ENCODE measurements at regions not wholly inside any gene's neighbourhood (a gene's known extent, or its start where the extent isn't known, plus 50 kb on each side); places are given as distances from the start of the nearest gene placed in this dataset.

DNA sequence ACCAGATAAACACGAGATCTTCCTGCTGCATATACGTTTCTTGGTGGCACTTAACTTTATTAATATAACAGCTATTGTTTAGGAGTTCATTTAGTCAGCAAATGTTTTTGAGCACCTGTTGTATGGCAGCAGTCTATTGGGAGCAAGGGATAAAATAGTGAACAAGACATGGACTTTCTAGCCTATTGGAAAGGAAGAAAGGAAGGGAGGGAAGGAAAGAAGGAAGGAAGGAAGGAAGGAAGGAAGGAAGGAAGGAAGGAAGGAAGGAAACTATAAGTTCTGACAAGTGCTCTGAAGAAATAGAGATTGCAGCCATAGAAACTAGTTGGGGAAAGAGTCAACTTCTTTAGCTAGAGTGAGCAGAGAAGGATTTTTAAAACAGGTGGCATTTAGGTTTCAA lies 149.1 kb upstream of the STARD13 start:
- Histone ChIP-seq H3K9me3 (ENCODE audit: control insufficient read depth, low read length) (no peaks in the 10 kb centered on the region), H3K4me3 (ENCODE audit: low read length) (no peak overlapping the region), H3K36me3 (ENCODE audit: control insufficient read depth, insufficient read depth, low read length) (no peaks in the 10 kb centered on the region), H3K9ac (ENCODE audit: low read length) (no peak overlapping the region), H3K4me1 (ENCODE audit: control insufficient read depth, insufficient read depth, low read length) (no peaks in the 10 kb centered on the region), H3K27me3 (ENCODE audit: control insufficient read depth, insufficient read depth, low read length) (no peaks in the 10 kb centered on the region)

DNA sequence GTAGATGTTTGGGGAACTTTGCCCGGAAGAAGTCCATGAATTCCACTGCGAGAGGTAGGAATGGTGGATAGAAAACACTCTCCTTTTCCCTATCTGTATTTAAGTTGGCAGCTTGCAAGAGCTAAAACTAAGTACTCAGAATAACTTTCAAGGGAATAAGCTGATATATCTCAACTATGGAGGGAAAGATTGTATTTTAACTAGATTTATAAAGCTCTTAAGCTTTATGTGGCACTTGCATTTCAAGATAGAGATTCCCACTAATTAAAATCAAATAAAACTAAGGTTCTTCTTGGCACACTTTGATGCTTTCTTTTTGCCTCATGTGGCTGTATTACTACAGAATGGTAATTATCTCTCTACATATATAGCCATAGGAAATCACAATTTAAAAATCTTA lies 149.7 kb upstream of the STARD13 start:
- H3K4me1 ChIP-seq (ENCODE audit: control insufficient read depth, insufficient read depth, low read length), result no peaks in the 10 kb centered on the region
- H3K9me3 ChIP-seq (ENCODE audit: control insufficient read depth, low read length), result no peaks in the 10 kb centered on the region
- no peak overlapping the region for H3K9ac ChIP-seq (ENCODE audit: low read length)
- H3K36me3 ChIP-seq (ENCODE audit: control insufficient read depth, insufficient read depth, low read length), result no peaks in the 10 kb centered on the region
- no peak overlapping the region for H3K4me3 ChIP-seq (ENCODE audit: low read length)
- H3K27me3 ChIP-seq (ENCODE audit: control insufficient read depth, insufficient read depth, low read length), result no peaks in the 10 kb centered on the region

DNA sequence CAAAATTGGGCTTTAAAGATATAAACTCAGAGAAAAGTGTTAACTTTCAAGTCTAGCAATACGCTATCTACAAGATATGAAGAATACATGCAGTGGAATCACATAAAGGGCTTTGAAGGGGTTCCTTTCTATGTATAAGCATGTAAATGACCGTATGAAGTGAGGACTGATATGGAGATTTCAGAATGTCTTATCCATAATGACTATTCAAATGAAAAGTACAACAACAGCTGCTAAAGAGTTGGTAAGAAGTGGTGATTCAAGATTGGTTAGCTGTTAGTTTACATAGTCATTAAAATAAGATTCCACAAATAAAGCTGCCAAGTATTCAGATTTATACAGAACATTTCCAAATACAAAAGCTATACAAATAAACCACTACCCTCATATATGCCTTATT lies 153.4 kb upstream of the STARD13 start:
- H3K4me3 ChIP-seq (ENCODE audit: low read length), result no peak overlapping the region
- no peaks in the 10 kb centered on the region for H3K27me3 ChIP-seq (ENCODE audit: control insufficient read depth, insufficient read depth, low read length)
- no peak overlapping the region for H3K9ac ChIP-seq (ENCODE audit: low read length)

DNA sequence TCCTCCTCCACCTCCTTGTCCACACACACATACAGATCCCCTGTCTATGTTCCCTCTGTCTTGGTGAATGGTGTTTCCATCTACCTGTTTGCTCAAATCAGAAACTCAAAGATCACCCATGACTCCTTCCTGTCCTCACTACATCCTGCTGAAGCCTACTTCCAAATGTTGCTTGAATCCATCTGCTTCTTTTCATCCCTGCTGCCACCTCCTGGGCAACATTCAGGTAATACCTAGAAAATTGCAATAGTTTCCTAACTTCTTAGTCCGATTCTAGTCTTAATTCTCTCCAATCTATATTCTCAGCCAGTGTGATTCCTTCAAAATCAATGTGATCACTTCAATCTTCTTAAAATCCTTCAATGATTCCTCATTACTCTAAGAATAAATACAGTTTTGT lies 155.5 kb upstream of the STARD13 start:
- no peak overlapping the region for H3K9ac ChIP-seq (ENCODE audit: low read length)
- no peak overlapping the region for H3K4me3 ChIP-seq (ENCODE audit: low read length)
- H3K9me3 ChIP-seq (ENCODE audit: control insufficient read depth, low read length), result no peaks in the 10 kb centered on the region
- no peaks in the 10 kb centered on the region for H3K36me3 ChIP-seq (ENCODE audit: control insufficient read depth, insufficient read depth, low read length)
- H3K4me1 ChIP-seq (ENCODE audit: control insufficient read depth, insufficient read depth, low read length), result peaks cover 18% of the 10 kb centered on the region
- H3K27me3 ChIP-seq (ENCODE audit: control insufficient read depth, insufficient read depth, low read length), result no peaks in the 10 kb centered on the region

More for the DNA sequence above, 153.4 kb upstream of the STARD13 start:
- Histone ChIP-seq H3K36me3 (ENCODE audit: control insufficient read depth, insufficient read depth, low read length) (no peaks in the 10 kb centered on the region), H3K4me1 (ENCODE audit: control insufficient read depth, insufficient read depth, low read length) (peaks cover 9% of the 10 kb centered on the region), H3K9me3 (ENCODE audit: control insufficient read depth, low read length) (no peaks in the 10 kb centered on the region)

DNA sequence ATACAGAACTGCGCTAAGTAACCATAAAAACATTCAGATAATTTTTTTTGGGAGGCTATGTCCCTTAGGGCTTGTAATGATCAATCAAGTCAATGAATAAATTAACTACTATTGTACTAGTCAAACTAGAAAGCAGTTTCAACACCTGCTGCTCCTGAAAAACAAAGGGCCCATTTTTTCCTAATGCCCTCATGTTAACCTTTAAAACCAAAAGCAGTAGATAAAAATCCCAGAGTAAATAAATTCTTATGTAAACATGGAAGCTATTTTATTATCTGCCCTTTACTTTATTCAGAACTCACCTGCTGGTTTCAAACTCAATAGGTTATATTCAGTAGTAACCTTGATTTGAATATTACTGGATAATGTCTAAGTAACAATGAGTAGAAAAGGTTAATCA lies 159.5 kb upstream of the STARD13 start:
- H3K9me3 ChIP-seq (ENCODE audit: control insufficient read depth, low read length), result no peaks in the 10 kb centered on the region
- H3K36me3 ChIP-seq (ENCODE audit: control insufficient read depth, insufficient read depth, low read length), result no peaks in the 10 kb centered on the region
- peaks cover 18% of the 10 kb centered on the region for H3K4me1 ChIP-seq (ENCODE audit: control insufficient read depth, insufficient read depth, low read length)
- H3K27me3 ChIP-seq (ENCODE audit: control insufficient read depth, insufficient read depth, low read length), result no peaks in the 10 kb centered on the region
- no peak overlapping the region for H3K4me3 ChIP-seq (ENCODE audit: low read length)
- no peak overlapping the region for H3K9ac ChIP-seq (ENCODE audit: low read length)

DNA sequence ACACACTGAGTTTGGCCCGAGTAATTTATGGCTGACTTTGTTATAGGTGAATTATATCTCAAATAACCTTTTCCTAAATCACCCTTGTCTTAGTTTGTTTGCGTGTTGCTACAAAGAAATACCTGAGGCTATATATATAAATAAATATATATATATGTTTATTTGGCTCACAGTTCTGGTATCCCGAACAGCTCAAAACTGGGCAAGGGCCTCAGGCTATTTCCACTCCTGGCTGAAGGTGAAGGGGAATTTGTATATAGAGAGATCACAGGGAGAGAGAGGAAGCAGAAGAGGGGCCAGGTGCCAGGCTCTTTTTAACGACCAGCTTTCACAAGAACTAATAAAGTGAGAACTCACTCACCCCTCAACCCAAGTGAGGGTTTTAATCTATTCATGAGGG lies 159.9 kb upstream of the STARD13 start:
- Histone ChIP-seq H3K36me3 (ENCODE audit: control insufficient read depth, insufficient read depth, low read length) (no peaks in the 10 kb centered on the region), H3K9ac (ENCODE audit: low read length) (no peak overlapping the region), H3K4me1 (ENCODE audit: control insufficient read depth, insufficient read depth, low read length) (peaks cover 18% of the 10 kb centered on the region), H3K9me3 (ENCODE audit: control insufficient read depth, low read length) (no peaks in the 10 kb centered on the region), H3K4me3 (ENCODE audit: low read length) (no peak overlapping the region), H3K27me3 (ENCODE audit: control insufficient read depth, insufficient read depth, low read length) (no peaks in the 10 kb centered on the region)

DNA sequence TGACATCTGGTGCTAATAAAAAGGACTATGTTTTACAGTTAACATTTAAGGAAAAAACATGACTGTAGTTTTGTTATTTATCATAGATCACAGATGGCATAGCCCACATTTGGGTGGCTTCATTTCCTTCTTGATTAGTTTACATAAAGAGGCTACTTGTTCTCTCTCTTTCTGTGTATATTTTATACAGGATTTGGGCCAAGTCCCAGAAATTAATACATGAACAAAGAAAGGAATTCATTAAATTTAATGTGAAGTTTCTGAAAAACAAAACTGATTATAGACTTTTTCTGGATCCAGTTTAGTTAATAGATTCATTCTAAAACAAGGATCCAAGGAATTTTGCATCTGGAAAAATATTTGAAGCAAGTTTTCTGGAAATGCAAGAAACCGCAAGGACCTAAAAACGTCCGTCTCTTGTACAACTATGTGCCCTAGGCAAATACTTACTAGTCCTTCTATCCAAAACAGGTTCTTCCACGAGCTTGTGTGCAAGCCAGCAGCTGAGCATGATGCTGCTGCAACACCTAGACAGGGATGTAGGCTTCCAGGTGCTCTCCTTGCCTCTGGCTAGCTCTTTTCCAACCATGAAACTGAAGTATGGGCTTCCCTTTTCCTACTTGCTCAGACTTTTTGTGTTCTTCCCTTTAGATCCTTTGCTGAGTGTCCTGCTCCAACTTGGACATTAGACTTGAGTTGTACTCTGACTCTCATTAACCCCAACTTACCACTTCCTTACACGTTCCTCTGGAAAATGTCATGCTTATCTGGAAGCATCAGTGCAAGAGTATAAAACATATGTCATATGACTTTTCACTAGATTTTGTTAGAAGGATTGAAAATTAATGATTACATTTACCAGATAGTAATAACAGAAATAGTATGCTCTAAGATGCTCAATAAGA lies 161.5 kb upstream of the STARD13 start:
- Histone ChIP-seq H3K9me3 (ENCODE audit: control insufficient read depth, low read length) (no peaks in the 10 kb centered on the region), H3K4me1 (ENCODE audit: control insufficient read depth, insufficient read depth, low read length) (peaks cover 9% of the 10 kb centered on the region), H3K9ac (ENCODE audit: low read length) (no peak overlapping the region), H3K27me3 (ENCODE audit: control insufficient read depth, insufficient read depth, low read length) (no peaks in the 10 kb centered on the region), H3K4me3 (ENCODE audit: low read length) (no peak overlapping the region), H3K36me3 (ENCODE audit: control insufficient read depth, insufficient read depth, low read length) (no peaks in the 10 kb centered on the region)

DNA sequence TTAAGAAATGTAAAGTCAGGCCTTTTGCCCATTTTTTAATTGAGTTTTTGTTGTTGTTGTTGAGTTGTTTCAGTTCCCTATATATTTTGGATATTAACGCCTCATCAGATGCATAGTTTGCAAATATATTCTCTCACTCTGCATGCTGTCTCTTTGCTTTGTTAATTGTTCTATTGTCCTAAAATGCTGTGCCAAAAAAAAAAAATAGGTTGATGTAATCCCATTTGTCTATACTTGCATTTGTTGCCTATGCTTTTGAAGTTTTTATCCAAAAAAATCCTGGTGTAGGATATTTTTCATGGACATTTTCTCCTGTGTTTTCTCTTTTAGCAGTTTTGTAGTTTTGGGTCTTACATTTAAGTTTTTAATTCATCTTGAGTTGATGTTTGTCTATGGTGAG lies 163.3 kb upstream of the STARD13 start:
- Histone ChIP-seq H3K4me3 (ENCODE audit: low read length) (no peak overlapping the region), H3K4me1 (ENCODE audit: control insufficient read depth, insufficient read depth, low read length) (peaks cover 9% of the 10 kb centered on the region), H3K9me3 (ENCODE audit: control insufficient read depth, low read length) (no peaks in the 10 kb centered on the region), H3K36me3 (ENCODE audit: control insufficient read depth, insufficient read depth, low read length) (no peaks in the 10 kb centered on the region), H3K27me3 (ENCODE audit: control insufficient read depth, insufficient read depth, low read length) (no peaks in the 10 kb centered on the region), H3K9ac (ENCODE audit: low read length) (no peak overlapping the region)

DNA sequence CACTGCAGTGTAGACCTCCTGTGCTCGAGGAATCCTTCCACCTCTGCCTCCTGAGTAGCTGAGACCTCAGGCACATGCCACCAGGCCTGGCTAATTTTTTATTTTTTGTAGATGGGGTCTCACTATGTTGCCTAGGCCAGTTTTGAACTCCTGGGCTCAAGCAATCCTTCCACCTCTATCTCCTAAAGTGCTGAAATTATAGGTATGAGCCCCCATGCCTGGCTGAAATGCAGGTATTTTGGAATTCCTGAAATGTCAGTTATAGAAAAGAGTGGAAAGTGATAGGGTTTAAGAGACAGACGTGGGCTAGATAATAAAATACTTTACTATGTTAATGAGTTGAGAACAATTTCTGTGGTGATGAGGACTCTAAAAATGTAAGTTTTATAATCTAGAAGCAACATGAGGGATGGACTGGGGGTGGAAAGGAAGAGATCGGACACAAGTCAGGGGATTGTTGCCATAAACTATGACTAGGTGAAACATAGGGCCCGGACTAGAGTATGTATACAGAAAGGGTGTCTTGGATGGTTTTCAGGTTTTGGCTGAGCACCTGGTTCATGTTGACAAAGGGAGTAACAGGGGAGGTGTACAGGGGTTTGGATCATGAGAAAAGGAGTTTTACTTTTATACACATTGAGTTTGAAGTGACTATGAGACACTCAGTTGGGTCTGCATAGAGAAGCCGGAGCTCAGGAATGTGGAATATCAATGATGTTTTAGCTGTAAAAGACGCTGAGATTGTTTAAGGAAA lies 165.6 kb upstream of the STARD13 start:
- Histone ChIP-seq H3K4me3 (ENCODE audit: low read length) (no peak overlapping the region), H3K27me3 (ENCODE audit: control insufficient read depth, insufficient read depth, low read length) (no peaks in the 10 kb centered on the region), H3K9ac (ENCODE audit: low read length) (no peak overlapping the region), H3K36me3 (ENCODE audit: control insufficient read depth, insufficient read depth, low read length) (no peaks in the 10 kb centered on the region), H3K9me3 (ENCODE audit: control insufficient read depth, low read length) (no peaks in the 10 kb centered on the region), H3K4me1 (ENCODE audit: control insufficient read depth, insufficient read depth, low read length) (no peaks in the 10 kb centered on the region)

DNA sequence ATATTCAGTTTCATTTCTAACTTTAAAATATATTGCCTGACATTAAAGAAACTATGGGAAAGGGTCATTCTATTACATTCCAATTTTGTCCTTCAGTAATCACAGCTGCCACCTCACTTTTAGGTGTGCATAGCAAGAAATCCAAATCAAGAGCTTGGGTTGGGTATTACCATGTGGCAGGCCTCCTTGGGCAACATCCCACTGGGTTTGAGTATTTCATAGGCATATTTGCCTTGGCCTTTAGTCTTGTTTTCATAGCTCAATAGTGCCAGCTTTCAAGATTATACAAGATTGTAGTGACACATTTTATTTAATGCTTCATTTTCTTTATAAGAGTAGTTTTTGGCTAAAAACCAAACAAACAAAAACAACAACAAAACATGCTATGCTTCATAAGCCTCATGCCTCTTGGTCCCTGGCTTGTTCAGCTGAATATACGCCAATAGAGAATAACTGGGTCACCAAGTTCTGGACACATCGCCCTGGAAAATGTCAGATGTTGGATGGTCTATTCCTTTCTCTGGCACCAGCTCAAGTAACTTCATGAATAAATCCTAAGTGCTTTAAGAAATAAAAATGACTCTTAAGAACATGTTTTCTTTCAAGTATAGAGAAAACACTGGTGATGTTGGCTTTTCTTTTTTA lies 167.4 kb upstream of the STARD13 start:
- Histone ChIP-seq H3K36me3 (ENCODE audit: control insufficient read depth, insufficient read depth, low read length) (no peaks in the 10 kb centered on the region), H3K9me3 (ENCODE audit: control insufficient read depth, low read length) (no peaks in the 10 kb centered on the region), H3K4me3 (ENCODE audit: low read length) (no peak overlapping the region), H3K9ac (ENCODE audit: low read length) (no peak overlapping the region), H3K4me1 (ENCODE audit: control insufficient read depth, insufficient read depth, low read length) (no peaks in the 10 kb centered on the region), H3K27me3 (ENCODE audit: control insufficient read depth, insufficient read depth, low read length) (no peaks in the 10 kb centered on the region)

DNA sequence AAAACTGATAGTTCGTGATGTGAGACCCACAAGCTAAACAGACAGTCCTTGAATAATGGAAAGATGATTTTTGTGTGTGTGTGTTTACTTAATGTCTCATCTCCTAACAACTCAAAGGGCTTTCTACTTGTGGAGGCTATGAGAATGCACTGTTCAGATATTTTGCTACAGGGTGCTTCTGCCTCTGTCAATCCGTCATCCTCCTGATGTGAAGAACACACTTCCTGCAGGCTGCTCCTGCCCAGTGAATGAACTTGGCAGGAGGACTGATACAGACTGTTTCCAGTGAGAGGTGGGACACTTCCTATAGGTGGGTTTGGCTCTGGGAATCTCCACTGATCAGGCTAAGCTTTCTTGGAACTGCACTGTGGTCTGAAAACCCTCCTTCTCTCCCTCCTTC lies 168.4 kb upstream of the STARD13 start:
- no peak overlapping the region for H3K4me3 ChIP-seq (ENCODE audit: low read length)
- no peaks in the 10 kb centered on the region for H3K36me3 ChIP-seq (ENCODE audit: control insufficient read depth, insufficient read depth, low read length)
- no peaks in the 10 kb centered on the region for H3K27me3 ChIP-seq (ENCODE audit: control insufficient read depth, insufficient read depth, low read length)
- no peaks in the 10 kb centered on the region for H3K9me3 ChIP-seq (ENCODE audit: control insufficient read depth, low read length)
- H3K4me1 ChIP-seq (ENCODE audit: control insufficient read depth, insufficient read depth, low read length), result no peaks in the 10 kb centered on the region
- no peak overlapping the region for H3K9ac ChIP-seq (ENCODE audit: low read length)

Measured in mucosa of stomach (tissue), 1 donor.